ENCODE measurements at regions not wholly inside any gene's neighbourhood (a gene's known extent, or its start where the extent isn't known, plus 50 kb on each side); places are given as distances from the start of the nearest gene placed in this dataset.

DNA sequence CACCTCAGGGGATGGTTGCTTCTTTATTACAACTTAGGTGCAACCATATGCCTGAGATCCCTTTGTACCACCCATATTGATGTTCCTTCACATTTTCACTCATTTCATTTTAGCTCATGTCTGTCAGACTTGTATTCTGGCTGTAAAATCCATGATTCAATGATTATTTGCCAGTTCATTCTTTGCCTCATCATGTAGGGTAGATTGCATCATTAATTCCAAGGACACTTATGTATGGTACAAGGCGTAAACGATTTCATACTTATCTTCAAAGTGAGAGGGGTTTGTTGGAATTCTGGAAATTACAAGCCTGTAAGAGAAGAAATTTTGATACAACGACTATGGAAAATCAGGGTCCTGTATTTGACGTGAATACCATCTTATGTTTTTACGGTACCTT is 685.0 kb upstream of the FANCL start:
- no peak overlapping the region for H3K4me3 Mint-ChIP-seq
- no peaks in the 10 kb centered on the region for H3K4me1 Mint-ChIP-seq (ENCODE audit: low read depth in 2 of 2)
- DNase-seq (no peak), ATAC-seq (replicated peaks) (no peak)
- H3K9me3 Mint-ChIP-seq, result peaks cover 6 to 21% of the 10 kb centered on the region in 2 donors
- H3K27ac Mint-ChIP-seq, result no peak overlapping the region
- no peaks in the 10 kb centered on the region for H3K36me3 Mint-ChIP-seq (ENCODE audit: insufficient read depth)
- no peaks in the 10 kb centered on the region for H3K27me3 Mint-ChIP-seq

DNA sequence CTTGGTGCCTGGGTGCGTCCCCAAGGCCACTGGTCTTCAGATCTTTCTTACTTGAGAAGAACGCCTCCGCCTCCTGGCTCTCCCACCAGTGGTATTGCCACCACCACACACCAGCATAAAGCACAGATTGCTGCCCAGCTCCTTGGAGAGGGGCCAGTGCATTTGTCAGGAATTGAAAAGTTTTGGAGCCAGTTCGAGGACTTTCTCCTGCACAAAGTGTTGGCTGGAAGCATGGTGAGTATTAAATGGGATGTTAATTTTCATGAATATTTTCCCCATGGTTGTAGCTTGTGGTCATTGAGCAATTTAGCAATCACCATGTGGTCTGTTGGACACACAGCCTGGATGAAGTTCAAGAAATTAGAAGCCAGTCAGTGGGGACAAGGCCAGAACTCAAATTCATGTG is 684.6 kb upstream of the FANCL start:
- H3K27ac Mint-ChIP-seq, result no peak overlapping the region
- no peak for ATAC-seq (replicated peaks)
- H3K4me1 Mint-ChIP-seq (ENCODE audit: low read depth in 2 of 2), result no peaks in the 10 kb centered on the region
- no peak overlapping the region for H3K4me3 Mint-ChIP-seq
- no peak for DNase-seq
- no peaks in the 10 kb centered on the region for H3K27me3 Mint-ChIP-seq
- peaks cover 6 to 21% of the 10 kb centered on the region in 2 donors for H3K9me3 Mint-ChIP-seq
- H3K36me3 Mint-ChIP-seq (ENCODE audit: insufficient read depth), result no peaks in the 10 kb centered on the region

DNA sequence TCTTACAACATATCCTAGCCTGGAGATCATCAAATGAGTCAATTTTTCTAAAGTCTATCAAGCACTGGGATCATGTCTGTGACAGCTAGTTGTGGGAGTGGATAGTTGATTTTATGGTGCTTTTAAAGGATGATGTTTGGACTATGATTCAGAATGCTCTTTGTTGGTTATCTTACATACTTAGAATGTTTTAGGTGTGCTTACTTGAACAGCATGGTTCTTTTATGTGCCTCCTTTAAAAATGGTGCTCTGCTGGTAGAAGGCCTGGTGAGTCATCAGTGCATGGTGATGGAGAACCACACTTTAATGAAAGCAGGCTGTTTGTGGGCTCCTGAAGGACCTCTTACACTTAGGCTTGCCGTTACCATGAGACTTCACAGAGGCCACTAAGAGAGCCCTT is 682.7 kb upstream of the FANCL start:
- Mint-ChIP-seq H3K4me1 (ENCODE audit: low read depth in 2 of 2) (no peaks in the 10 kb centered on the region), H3K4me3 (no peak overlapping the region), H3K9me3 (peaks cover 6 to 21% of the 10 kb centered on the region in 2 donors), H3K27ac (no peak overlapping the region), H3K27me3 (no peaks in the 10 kb centered on the region), H3K36me3 (ENCODE audit: insufficient read depth) (no peaks in the 10 kb centered on the region)
- DNase-seq (no peak), ATAC-seq (replicated peaks) (no peak)

DNA sequence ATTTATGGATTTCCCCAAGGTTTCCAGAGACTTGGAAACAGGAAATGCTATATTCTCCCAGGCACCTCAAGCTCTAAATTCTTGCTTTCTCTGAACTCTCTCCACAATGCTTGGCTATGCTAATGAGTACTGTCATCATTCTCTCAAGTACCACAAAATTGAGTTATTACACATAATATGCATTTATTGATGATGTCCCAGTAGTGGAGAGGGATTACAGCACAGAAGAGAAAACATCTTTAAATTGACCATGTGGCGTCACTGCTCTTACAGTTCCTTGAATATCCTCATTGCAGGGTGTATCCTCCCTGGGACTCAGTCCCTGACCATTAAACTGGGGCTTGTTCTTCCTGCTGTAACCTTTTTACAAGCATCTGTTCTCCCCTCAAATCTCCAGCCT is 681.1 kb upstream of the FANCL start:
- H3K9me3 Mint-ChIP-seq, result peaks cover 6 to 21% of the 10 kb centered on the region in 2 donors

DNA sequence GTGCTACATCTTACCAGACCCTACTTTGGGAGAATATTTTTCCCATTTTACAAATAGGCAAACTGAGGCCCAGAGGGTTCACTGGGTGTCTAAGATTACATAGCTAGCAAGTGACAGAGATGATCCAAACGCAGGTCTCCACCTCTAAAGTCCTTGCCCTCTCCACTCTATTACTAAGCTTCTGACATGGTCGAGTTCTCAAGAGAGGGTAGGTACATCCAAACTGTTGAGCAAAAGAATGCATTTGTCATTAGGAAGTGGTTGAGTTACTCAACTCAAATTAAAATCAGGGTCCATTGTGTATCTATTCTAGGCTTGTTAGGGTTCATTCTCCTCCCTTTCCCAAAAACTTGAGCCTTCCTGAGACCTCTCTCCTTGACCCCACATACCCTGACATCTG is 680.6 kb upstream of the FANCL start:
- H3K9me3 Mint-ChIP-seq, result peaks cover 6 to 21% of the 10 kb centered on the region in 2 donors
- DNase-seq (no peak), ATAC-seq (replicated peaks) (no peak)
- no peaks in the 10 kb centered on the region for H3K36me3 Mint-ChIP-seq (ENCODE audit: insufficient read depth)
- no peak overlapping the region for H3K27ac Mint-ChIP-seq
- no peaks in the 10 kb centered on the region for H3K27me3 Mint-ChIP-seq
- no peak overlapping the region for H3K4me3 Mint-ChIP-seq
- H3K4me1 Mint-ChIP-seq (ENCODE audit: low read depth in 2 of 2), result no peaks in the 10 kb centered on the region

More for the DNA sequence above, 681.1 kb upstream of the FANCL start:
- DNase-seq (no peak), ATAC-seq (replicated peaks) (no peak)
- no peaks in the 10 kb centered on the region for H3K36me3 Mint-ChIP-seq (ENCODE audit: insufficient read depth)
- no peak overlapping the region for H3K27ac Mint-ChIP-seq
- H3K4me1 Mint-ChIP-seq (ENCODE audit: low read depth in 2 of 2), result no peaks in the 10 kb centered on the region
- H3K4me3 Mint-ChIP-seq, result no peak overlapping the region
- no peaks in the 10 kb centered on the region for H3K27me3 Mint-ChIP-seq

GRCh38 chr2:58920001-58920400 is 678.9 kb upstream of the FANCL start:
- Mint-ChIP-seq H3K36me3 (ENCODE audit: insufficient read depth) (no peaks in the 10 kb centered on the region), H3K27me3 (no peaks in the 10 kb centered on the region), H3K9me3 (peaks cover 11 to 20% of the 10 kb centered on the region in 2 donors), H3K4me1 (ENCODE audit: low read depth in 2 of 2) (no peaks in the 10 kb centered on the region), H3K27ac (no peak overlapping the region), H3K4me3 (no peak overlapping the region)
- ATAC-seq (replicated peaks), result no peak
- no peak for DNase-seq

GRCh38 chr2:58919316-58919715 is 678.2 kb upstream of the FANCL start:
- H3K4me1 Mint-ChIP-seq (ENCODE audit: low read depth in 2 of 2), result no peaks in the 10 kb centered on the region
- DNase-seq (no peak), ATAC-seq (replicated peaks) (no peak)
- H3K9me3 Mint-ChIP-seq, result peaks cover 11 to 13% of the 10 kb centered on the region in 2 donors
- no peaks in the 10 kb centered on the region for H3K36me3 Mint-ChIP-seq (ENCODE audit: insufficient read depth)
- no peaks in the 10 kb centered on the region for H3K27me3 Mint-ChIP-seq
- H3K4me3 Mint-ChIP-seq, result no peak overlapping the region
- H3K27ac Mint-ChIP-seq, result no peak overlapping the region

DNA sequence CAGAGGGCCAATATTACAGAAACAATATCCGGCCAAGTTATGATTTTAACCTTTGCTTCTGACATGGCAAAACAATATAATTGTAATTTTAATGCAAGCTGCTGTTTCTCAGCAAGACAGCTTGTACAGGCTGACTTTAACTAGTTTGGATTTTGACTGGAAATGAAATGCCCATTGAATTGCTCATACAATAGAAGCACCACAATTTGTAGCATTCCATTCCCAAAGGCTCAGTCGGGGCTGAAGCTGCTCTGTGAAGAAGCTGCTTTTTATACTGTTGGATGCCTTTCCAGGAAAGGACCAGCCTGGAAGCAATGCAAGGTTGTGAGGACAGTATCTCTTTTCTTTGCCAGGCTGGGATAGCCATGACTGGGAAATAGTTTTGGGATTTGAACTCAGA is 677.0 kb upstream of the FANCL start:
- Mint-ChIP-seq H3K27me3 (no peaks in the 10 kb centered on the region), H3K4me1 (ENCODE audit: low read depth in 2 of 2) (no peaks in the 10 kb centered on the region), H3K9me3 (peaks cover 6 to 11% of the 10 kb centered on the region in 2 donors), H3K36me3 (ENCODE audit: insufficient read depth) (no peaks in the 10 kb centered on the region), H3K4me3 (no peak overlapping the region), H3K27ac (no peak overlapping the region)
- DNase-seq, result no peak
- ATAC-seq (replicated peaks), result no peak

DNA sequence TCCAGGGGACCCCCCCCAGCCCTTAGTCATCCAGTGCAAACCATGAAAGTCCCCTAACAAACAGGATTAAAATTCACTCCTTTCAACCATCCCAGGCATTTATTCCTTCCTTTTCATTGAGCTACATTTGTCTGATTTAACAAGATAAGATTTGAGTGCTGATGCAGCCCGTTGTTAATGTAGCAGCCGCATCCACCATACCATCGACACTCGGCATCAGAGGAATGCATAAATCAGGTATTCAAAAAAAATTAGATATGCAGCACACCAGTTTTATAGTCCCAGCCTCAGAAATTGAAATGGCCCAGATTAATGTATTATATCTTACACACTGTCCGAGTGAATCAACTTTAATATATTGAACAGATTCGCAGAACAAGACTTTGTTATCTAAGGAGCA is 676.5 kb upstream of the FANCL start:
- Mint-ChIP-seq H3K27me3 (no peaks in the 10 kb centered on the region), H3K9me3 (peaks cover 1 to 8% of the 10 kb centered on the region in 2 donors), H3K36me3 (ENCODE audit: insufficient read depth) (no peaks in the 10 kb centered on the region), H3K4me1 (ENCODE audit: low read depth in 2 of 2) (no peaks in the 10 kb centered on the region), H3K27ac (no peak overlapping the region), H3K4me3 (no peak overlapping the region)
- ATAC-seq (replicated peaks) (no peak), DNase-seq (no peak)

DNA sequence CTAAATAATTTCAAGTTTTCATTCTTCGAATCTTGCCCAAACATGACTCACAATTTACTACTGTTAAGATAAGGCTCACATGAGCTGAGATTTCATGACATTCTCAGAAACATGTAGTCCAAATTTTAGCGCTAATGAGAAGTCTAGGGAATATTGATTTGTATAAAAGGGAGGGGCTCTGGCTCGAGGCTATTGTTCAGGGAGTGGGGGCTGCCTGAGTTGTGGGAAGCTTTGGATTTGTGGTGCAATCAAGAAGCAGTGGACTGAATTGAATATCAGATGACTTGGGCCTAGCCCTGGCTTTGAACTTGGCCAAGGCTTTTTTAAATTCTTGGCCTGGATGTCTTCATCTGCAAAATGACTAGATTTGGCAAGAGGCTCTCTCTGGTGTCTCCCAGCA is 674.9 kb upstream of the FANCL start:
- H3K36me3 Mint-ChIP-seq (ENCODE audit: insufficient read depth), result no peaks in the 10 kb centered on the region
- ATAC-seq (replicated peaks), result no peak
- H3K27me3 Mint-ChIP-seq, result no peaks in the 10 kb centered on the region
- H3K9me3 Mint-ChIP-seq, result peaks cover 0 to 4% of the 10 kb centered on the region in 2 donors
- H3K27ac Mint-ChIP-seq, result no peak overlapping the region
- H3K4me1 Mint-ChIP-seq (ENCODE audit: low read depth in 2 of 2), result no peaks in the 10 kb centered on the region
- no peak for DNase-seq
- H3K4me3 Mint-ChIP-seq, result no peak overlapping the region

DNA sequence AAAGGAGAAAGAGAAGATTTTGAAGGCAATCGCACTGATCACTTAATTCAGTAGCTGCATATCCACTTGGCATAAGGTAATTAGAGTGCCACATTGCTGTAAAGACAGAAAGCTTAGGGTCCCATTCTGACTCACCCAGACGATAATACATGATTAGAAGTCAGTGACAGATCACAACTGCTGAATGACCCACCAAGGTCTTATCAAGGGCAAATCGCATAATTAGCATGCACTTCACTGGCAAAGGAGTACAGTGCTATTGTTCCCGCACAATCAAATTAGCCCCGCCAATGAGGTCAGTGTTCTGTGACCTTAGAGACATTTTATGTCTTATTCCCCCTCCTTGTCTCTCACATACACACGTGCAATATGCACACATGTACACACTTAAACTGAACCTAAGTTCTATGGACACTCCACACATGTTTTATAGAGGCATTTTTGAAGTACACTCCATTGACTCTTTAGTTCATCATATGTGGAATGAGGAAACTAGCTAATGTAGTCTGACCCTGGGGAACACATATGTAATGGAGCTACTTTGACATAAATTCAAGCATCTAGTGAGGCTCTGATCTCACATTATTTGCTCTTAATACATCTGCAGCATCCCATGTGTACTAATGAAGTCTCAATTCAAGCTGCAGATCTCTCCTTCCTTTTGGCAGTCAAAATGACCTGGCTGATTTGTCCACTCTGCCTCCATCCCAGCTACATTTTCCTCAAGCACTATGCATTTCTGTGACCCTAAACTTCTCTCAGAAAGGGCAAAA is 673.8 kb upstream of the FANCL start:
- Mint-ChIP-seq H3K36me3 (ENCODE audit: insufficient read depth) (no peaks in the 10 kb centered on the region), H3K27me3 (no peaks in the 10 kb centered on the region), H3K9me3 (peaks cover 0 to 4% of the 10 kb centered on the region in 2 donors), H3K27ac (no peak overlapping the region), H3K4me1 (ENCODE audit: low read depth in 2 of 2) (no peaks in the 10 kb centered on the region), H3K4me3 (no peak overlapping the region)
- ATAC-seq (replicated peaks) (no peak), DNase-seq (no peak)

- Mint-ChIP-seq H3K27me3 (no peaks in the 10 kb centered on the region), H3K4me1 (ENCODE audit: low read depth in 2 of 2) (no peaks in the 10 kb centered on the region), H3K36me3 (ENCODE audit: insufficient read depth) (no peaks in the 10 kb centered on the region), H3K27ac (no peak overlapping the region), H3K4me3 (no peak overlapping the region), H3K9me3 (peaks cover 0 to 4% of the 10 kb centered on the region in 2 donors)
- no peak for DNase-seq
- ATAC-seq (replicated peaks), result no peak
These were observed 672.1 kb upstream of the FANCL start for GRCh38 chr2:58913082-58913726.

DNA sequence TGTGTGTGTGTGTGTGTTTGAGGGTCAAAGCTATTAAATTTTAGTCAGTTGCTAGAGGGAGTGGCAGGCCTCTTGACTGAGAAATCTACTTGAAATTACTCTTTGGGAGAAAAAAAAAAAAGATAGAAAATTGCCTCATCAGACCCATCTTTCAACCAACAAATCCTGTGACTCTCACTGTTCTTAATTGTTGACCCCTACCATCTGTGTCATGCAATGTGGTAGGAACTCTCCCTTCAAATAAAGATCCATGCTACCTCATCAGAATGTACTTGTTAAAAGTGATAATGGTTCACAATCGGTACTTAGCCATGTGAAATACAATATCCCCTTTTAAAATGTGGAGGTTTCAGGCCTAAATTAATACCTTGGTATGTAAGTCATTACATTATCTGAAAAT is 670.8 kb upstream of the FANCL start:
- Mint-ChIP-seq H3K9me3 (peaks cover 0 to 4% of the 10 kb centered on the region in 2 donors), H3K27me3 (no peaks in the 10 kb centered on the region), H3K27ac (no peak overlapping the region), H3K4me1 (ENCODE audit: low read depth in 2 of 2) (no peaks in the 10 kb centered on the region), H3K4me3 (no peak overlapping the region), H3K36me3 (ENCODE audit: insufficient read depth) (no peaks in the 10 kb centered on the region)
- ATAC-seq (replicated peaks) (no peak), DNase-seq (no peak)

- no peaks in the 10 kb centered on the region for H3K27me3 Mint-ChIP-seq
- no peaks in the 10 kb centered on the region for H3K4me1 Mint-ChIP-seq (ENCODE audit: low read depth in 2 of 2)
- H3K9me3 Mint-ChIP-seq, result no peaks in the 10 kb centered on the region
- no peak for DNase-seq
- no peak for ATAC-seq (replicated peaks)
- no peak overlapping the region for H3K27ac Mint-ChIP-seq
- no peak overlapping the region for H3K4me3 Mint-ChIP-seq
- no peaks in the 10 kb centered on the region for H3K36me3 Mint-ChIP-seq (ENCODE audit: insufficient read depth)
These were observed 667.5 kb upstream of the FANCL start for GRCh38 chr2:58908501-58909154.
